Keratinocyte (primary cell): ENCODE measurements at regions not wholly inside any gene's neighbourhood (a gene's known extent, or its start where the extent isn't known, plus 50 kb on each side); places are given as distances from the start of the nearest gene placed in this dataset.

ENCODE experiments used
- DNase-seq: peaks from one replicate; pipeline ENCODE4 v3.0.0-alpha.2; 2011; ENCODE audit warnings: low read depth, missing footprints, low spot score
- FAIRE-seq: peaks from 2 replicates; lab custom pipeline; 2011; peaks lifted over from hg19 to GRCh38; lab: Jason Lieb, UNC
- H2AFZ ChIP-seq: 2 replicates; pipeline ENCODE4 v1.6.0; 2012; ENCODE audit warnings: low read length, control low read depth, inconsistent platforms; ENCODE audit not compliant: control insufficient read depth
- H3K27ac ChIP-seq: 2 replicates; pipeline ENCODE4 v1.5.1; 2011; ENCODE audit warnings: low read length; ENCODE audit not compliant: control insufficient read depth, insufficient read depth
- H3K27me3 ChIP-seq: 3 replicates; pipeline ENCODE4 v1.6.0; 2011; ENCODE audit warnings: low read length; ENCODE audit not compliant: control insufficient read depth, insufficient read depth; ENCODE audit errors: extremely low read depth
- H3K36me3 ChIP-seq, 2 experiments: 2 replicates in 1 of 2; 3 replicates in 1 of 2; pipeline ENCODE4 v1.5.1; 2011; ENCODE audit warnings: low read length in 2 of 2, mild to moderate bottlenecking in 1 of 2; ENCODE audit not compliant: control insufficient read depth in 2 of 2, insufficient read depth in 2 of 2; ENCODE audit errors: extremely low read depth in 1 of 2
- H3K4me1 ChIP-seq: 3 replicates; pipeline ENCODE4 v1.5.1; 2011; ENCODE audit warnings: low read length; ENCODE audit not compliant: control insufficient read depth, insufficient read depth; ENCODE audit errors: extremely low read depth
- H3K4me2 ChIP-seq: 3 replicates; pipeline ENCODE4 v1.6.0; 2011; ENCODE audit warnings: low read depth, low read length; ENCODE audit not compliant: control insufficient read depth, insufficient read depth; ENCODE audit errors: extremely low read depth
- H3K4me3 ChIP-seq, 3 experiments: fragments of 200-600 bp in 1 of 3; sonication (generic) in 1 of 3; 2 replicates in 2 of 3; 3 replicates in 1 of 3; pipeline ENCODE4 v1.5.1; 2011 to 2016; ENCODE audit warnings: low read length in 3 of 3, mild to moderate bottlenecking in 3 of 3, control low read depth in 2 of 3, inconsistent platforms in 1 of 3, low read depth in 1 of 3, mixed read lengths in 1 of 3, mixed run types in 1 of 3, moderate library complexity in 1 of 3; ENCODE audit not compliant: control insufficient read depth in 2 of 3, insufficient read depth in 2 of 3; ENCODE audit errors: extremely low read depth in 1 of 3
- H3K79me2 ChIP-seq: 2 replicates; pipeline ENCODE4 v1.6.0; 2012; ENCODE audit warnings: low read length; ENCODE audit not compliant: control insufficient read depth, insufficient read depth
- H3K9ac ChIP-seq: 3 replicates; pipeline ENCODE4 v1.6.0; 2011; ENCODE audit warnings: low read length; ENCODE audit not compliant: control insufficient read depth, insufficient read depth; ENCODE audit errors: extremely low read depth
- H3K9me1 ChIP-seq: 3 replicates; pipeline ENCODE4 v1.6.0; 2011; ENCODE audit warnings: low read length; ENCODE audit not compliant: control insufficient read depth, insufficient read depth; ENCODE audit errors: extremely low read depth
- H3K9me3 ChIP-seq: 2 replicates; pipeline ENCODE4 v1.5.1; 2012; ENCODE audit warnings: low read depth, low read length; ENCODE audit not compliant: control insufficient read depth
- H4K20me1 ChIP-seq: 3 replicates; pipeline ENCODE4 v1.6.0; 2011; ENCODE audit warnings: low read length; ENCODE audit not compliant: control insufficient read depth, insufficient read depth; ENCODE audit errors: extremely low read depth
- EZH2 ChIP-seq: IDR thresholded peaks from one replicate; pipeline ENCODE4 v1.6.1; 2012; ENCODE audit warnings: inconsistent platforms, mild to moderate bottlenecking, low read length, moderate library complexity
- dilution Hi-C: fragments of 300-500 bp; cut with MboI; formaldehyde crosslinking; loops from one replicate; pipeline ENCODE4 v1.7.0; 2020; ENCODE audit warnings: low sequenced_read_pairs; ENCODE audit not compliant: extremely low pct_ligation_motif_present
- TF ChIP-seq, protein P1 (sequence below), 3 experiments: IDR thresholded peaks in 1 of 3; conservative IDR thresholded peaks in 1 of 3; optimal IDR thresholded peaks in 1 of 3; 2 replicates in 2 of 3; 3 replicates in 1 of 3; pipeline versions ENCODE3 to v1.5.1; 2011; ENCODE audit warnings: low read length in 3 of 3, mild to moderate bottlenecking in 3 of 3, moderate library complexity in 2 of 3, control low read depth in 1 of 3, inconsistent platforms in 1 of 3; ENCODE audit not compliant: insufficient read depth in 2 of 3; ENCODE audit errors: extremely low read depth in 1 of 3

DNA sequence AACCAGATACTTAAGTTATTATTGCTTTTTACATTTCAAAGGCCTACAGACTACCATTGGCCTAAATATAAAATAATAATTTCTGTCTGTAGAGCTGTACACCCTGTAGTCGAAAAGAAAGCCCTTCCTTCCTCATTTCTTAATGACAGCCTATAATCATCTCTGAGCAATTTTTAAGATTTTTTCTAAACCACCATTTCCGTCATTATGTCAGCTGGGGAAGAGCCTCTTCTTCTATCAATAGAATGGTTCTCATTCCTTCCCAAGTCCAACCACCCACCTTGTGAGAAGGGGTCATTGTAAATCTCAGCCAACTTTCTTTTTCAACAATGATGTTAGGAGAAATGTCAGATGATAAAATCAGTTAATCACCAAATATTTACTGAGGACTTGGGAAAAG is 91.8 kb downstream of the PLEKHG1 start:
- Histone ChIP-seq H3K4me1 (peaks cover 5% of the 10 kb centered on the region), H3K4me3 (no peak overlapping the region), H4K20me1 (no peaks in the 10 kb centered on the region), H3K4me2 (no peak overlapping the region), H3K9me1 (no peaks in the 10 kb centered on the region), H3K36me3 (no peaks in the 10 kb centered on the region), H3K9me3 (no peaks in the 10 kb centered on the region), H3K27ac (no peak overlapping the region), H3K79me2 (no peaks in the 10 kb centered on the region), H2AFZ (no peak overlapping the region), H3K9ac (no peak overlapping the region), H3K27me3 (no peaks in the 10 kb centered on the region)
- TF ChIP-seq, protein P1, sequence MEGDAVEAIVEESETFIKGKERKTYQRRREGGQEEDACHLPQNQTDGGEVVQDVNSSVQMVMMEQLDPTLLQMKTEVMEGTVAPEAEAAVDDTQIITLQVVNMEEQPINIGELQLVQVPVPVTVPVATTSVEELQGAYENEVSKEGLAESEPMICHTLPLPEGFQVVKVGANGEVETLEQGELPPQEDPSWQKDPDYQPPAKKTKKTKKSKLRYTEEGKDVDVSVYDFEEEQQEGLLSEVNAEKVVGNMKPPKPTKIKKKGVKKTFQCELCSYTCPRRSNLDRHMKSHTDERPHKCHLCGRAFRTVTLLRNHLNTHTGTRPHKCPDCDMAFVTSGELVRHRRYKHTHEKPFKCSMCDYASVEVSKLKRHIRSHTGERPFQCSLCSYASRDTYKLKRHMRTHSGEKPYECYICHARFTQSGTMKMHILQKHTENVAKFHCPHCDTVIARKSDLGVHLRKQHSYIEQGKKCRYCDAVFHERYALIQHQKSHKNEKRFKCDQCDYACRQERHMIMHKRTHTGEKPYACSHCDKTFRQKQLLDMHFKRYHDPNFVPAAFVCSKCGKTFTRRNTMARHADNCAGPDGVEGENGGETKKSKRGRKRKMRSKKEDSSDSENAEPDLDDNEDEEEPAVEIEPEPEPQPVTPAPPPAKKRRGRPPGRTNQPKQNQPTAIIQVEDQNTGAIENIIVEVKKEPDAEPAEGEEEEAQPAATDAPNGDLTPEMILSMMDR (optimal IDR thresholded peaks at IDR 0.05 in 1 of 3, IDR thresholded peaks at IDR 0.05 in 1 of 3, conservative IDR thresholded peaks at IDR 0.05 in 1 of 3; ENCODE audit: extremely low read depth in 1 of 3, insufficient read depth in 2 of 3, low read length in 3 of 3), result no peak
- no peak for TF ChIP-seq EZH2
- no peak for FAIRE-seq
- no peak for DNase-seq
- dilution Hi-C loops, result no loop called here

DNA sequence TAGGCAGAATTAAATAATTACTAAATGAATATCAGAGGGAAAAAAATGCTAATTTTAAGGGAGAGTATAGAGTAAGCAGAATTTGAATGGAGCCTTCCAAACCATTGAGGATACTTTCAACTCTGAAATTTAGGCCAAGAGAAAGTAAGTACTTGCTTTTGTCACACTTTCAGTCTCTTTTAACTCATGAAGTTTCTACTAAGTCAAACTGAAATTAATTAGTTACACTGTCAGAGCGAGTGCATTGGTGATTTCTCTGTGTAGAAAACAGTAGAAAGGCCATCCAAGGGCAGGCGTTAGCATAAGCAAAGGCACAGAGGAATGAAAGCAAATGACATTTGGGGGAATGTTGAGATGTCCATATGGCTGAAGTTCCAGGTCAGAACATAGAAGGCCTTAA is 92.9 kb downstream of the PLEKHG1 start:
- H3K27ac ChIP-seq, result no peak overlapping the region
- H2AFZ ChIP-seq, result no peak overlapping the region
- no peak overlapping the region for H3K4me3 ChIP-seq
- no peaks in the 10 kb centered on the region for H3K36me3 ChIP-seq
- FAIRE-seq (no peak), DNase-seq (no peak)
- no peaks in the 10 kb centered on the region for H3K79me2 ChIP-seq
- no peaks in the 10 kb centered on the region for H3K27me3 ChIP-seq
- no peak for TF ChIP-seq EZH2
- TF ChIP-seq, protein P1 (optimal IDR thresholded peaks at IDR 0.05 in 1 of 3, IDR thresholded peaks at IDR 0.05 in 1 of 3, conservative IDR thresholded peaks at IDR 0.05 in 1 of 3; ENCODE audit: extremely low read depth in 1 of 3, insufficient read depth in 2 of 3, low read length in 3 of 3), result no peak
- no peaks in the 10 kb centered on the region for H3K4me1 ChIP-seq
- H4K20me1 ChIP-seq, result no peaks in the 10 kb centered on the region
- H3K9me3 ChIP-seq, result no peaks in the 10 kb centered on the region
- H3K9ac ChIP-seq, result no peak overlapping the region
- dilution Hi-C loops, result no loop called here
- H3K9me1 ChIP-seq, result no peaks in the 10 kb centered on the region
- H3K4me2 ChIP-seq, result no peak overlapping the region
